IPS-18c (cell line): ENCODE measurements at regions not wholly inside any gene's neighbourhood (a gene's known extent, or its start where the extent isn't known, plus 50 kb on each side); places are given as distances from the start of the nearest gene placed in this dataset.

Experiments
- H3K4me3 ChIP-seq: 2 replicates; pipeline ENCODE4 v1.7.0; 2013; ENCODE audit warnings: low read depth, mild to moderate bottlenecking, low read length, moderate library complexity; ENCODE audit not compliant: insufficient read depth
- H3K9me3 ChIP-seq: one replicate; pipeline ENCODE4 v1.6.1; 2013; ENCODE audit warnings: mild to moderate bottlenecking, low read length, moderate library complexity; ENCODE audit not compliant: control insufficient read depth, insufficient read depth

GRCh38 chr2:59540864-59541263 lies 1012.6 kb downstream of the BCL11A start:
- H3K4me3 ChIP-seq = no peak overlapping the region
- H3K9me3 ChIP-seq = no peaks in the 10 kb centered on the region

- no peak overlapping the region for H3K4me3 ChIP-seq
- H3K9me3 ChIP-seq = no peaks in the 10 kb centered on the region
These were observed 1015.0 kb downstream of the BCL11A start for GRCh38 chr2:59538398-59538911.

GRCh38 chr2:59532808-59533207 lies 1020.6 kb downstream of the BCL11A start:
- Histone ChIP-seq H3K9me3 (no peaks in the 10 kb centered on the region), H3K4me3 (no peak overlapping the region)

GRCh38 chr2:59530258-59530657 lies 1023.2 kb downstream of the BCL11A start:
- H3K9me3 ChIP-seq = no peaks in the 10 kb centered on the region
- no peak overlapping the region for H3K4me3 ChIP-seq

GRCh38 chr2:59529726-59530125 lies 1023.7 kb downstream of the BCL11A start:
- no peaks in the 10 kb centered on the region for H3K9me3 ChIP-seq
- H3K4me3 ChIP-seq = no peak overlapping the region

- Histone ChIP-seq H3K9me3 (no peaks in the 10 kb centered on the region), H3K4me3 (no peak overlapping the region)
These were observed 1024.9 kb downstream of the BCL11A start for GRCh38 chr2:59528525-59528924.

GRCh38 chr2:59502981-59503380 lies 1050.5 kb downstream of the BCL11A start:
- Histone ChIP-seq H3K9me3 (no peaks in the 10 kb centered on the region), H3K4me3 (no peak overlapping the region)

- no peak overlapping the region for H3K4me3 ChIP-seq
- no peaks in the 10 kb centered on the region for H3K9me3 ChIP-seq
These were observed 1062.5 kb downstream of the BCL11A start for GRCh38 chr2:59490994-59491393.

GRCh38 chr2:59490192-59490591 lies 1063.3 kb downstream of the BCL11A start:
- H3K9me3 ChIP-seq = no peaks in the 10 kb centered on the region
- no peak overlapping the region for H3K4me3 ChIP-seq

GRCh38 chr2:59484673-59485072 lies 1068.8 kb downstream of the BCL11A start:
- Histone ChIP-seq H3K9me3 (no peaks in the 10 kb centered on the region), H3K4me3 (no peak overlapping the region)

GRCh38 chr2:59463426-59463825 lies 1090.0 kb downstream of the BCL11A start:
- Histone ChIP-seq H3K9me3 (no peaks in the 10 kb centered on the region), H3K4me3 (no peak overlapping the region)

GRCh38 chr2:59462422-59463197 lies 1090.8 kb downstream of the BCL11A start:
- no peak overlapping the region for H3K4me3 ChIP-seq
- H3K9me3 ChIP-seq = no peaks in the 10 kb centered on the region

GRCh38 chr2:59461127-59461526 lies 1092.3 kb downstream of the BCL11A start:
- Histone ChIP-seq H3K4me3 (no peak overlapping the region), H3K9me3 (no peaks in the 10 kb centered on the region)

- H3K4me3 ChIP-seq = no peak overlapping the region
- H3K9me3 ChIP-seq = no peaks in the 10 kb centered on the region
These were observed 1094.7 kb downstream of the BCL11A start for GRCh38 chr2:59458800-59459199.

GRCh38 chr2:59456285-59456684 lies 1097.2 kb downstream of the BCL11A start:
- H3K9me3 ChIP-seq = no peaks in the 10 kb centered on the region
- no peak overlapping the region for H3K4me3 ChIP-seq

- no peak overlapping the region for H3K4me3 ChIP-seq
- no peaks in the 10 kb centered on the region for H3K9me3 ChIP-seq
These were observed 1104.2 kb downstream of the BCL11A start for GRCh38 chr2:59449274-59449673.

- H3K4me3 ChIP-seq = no peak overlapping the region
- no peaks in the 10 kb centered on the region for H3K9me3 ChIP-seq
These were observed 1113.0 kb downstream of the BCL11A start for GRCh38 chr2:59440491-59440890.

GRCh38 chr2:59435635-59436034 lies 1117.8 kb downstream of the BCL11A start:
- no peaks in the 10 kb centered on the region for H3K9me3 ChIP-seq
- no peak overlapping the region for H3K4me3 ChIP-seq

GRCh38 chr2:59428940-59429339 lies 1124.5 kb downstream of the BCL11A start:
- no peak overlapping the region for H3K4me3 ChIP-seq
- no peaks in the 10 kb centered on the region for H3K9me3 ChIP-seq
